Testis (tissue), 2 donors: ENCODE measurements at regions not wholly inside any gene's neighbourhood (a gene's known extent, or its start where the extent isn't known, plus 50 kb on each side); places are given as distances from the start of the nearest gene placed in this dataset.

ENCODE experiments used
- CTCF ChIP-seq, 3 experiments: fragments of 450-650 bp in 2 of 3; fragments of 200-600 bp in 1 of 3; sonication (generic) in 1 of 3; IDR thresholded peaks; one replicate each; pipeline ENCODE4 v1.5.1; 2016 to 2019; ENCODE audit warnings: antibody characterized with exemption in 3 of 3, mild to moderate bottlenecking in 2 of 3, moderate library complexity in 1 of 3
- POLR2A ChIP-seq: fragments of 450-650 bp; IDR thresholded peaks from one replicate; pipeline ENCODE4 v1.6.1; 2017; ENCODE audit warnings: antibody characterized with exemption, mild to moderate bottlenecking, moderate library complexity

- TF ChIP-seq CTCF (IDR thresholded peaks at IDR 0.05) (no peak), POLR2A (no peak)
Observed at GRCh38 chr1:229768232-229768631, 142.2 kb downstream of the URB2 start.
